Activated CD4-positive, alpha-beta T cell treated with anti-CD3 and anti-CD28 coated beads for 1 hour (primary cell): ENCODE measurements at regions not wholly inside any gene's neighbourhood (a gene's known extent, or its start where the extent isn't known, plus 50 kb on each side); places are given as distances from the start of the nearest gene placed in this dataset.
"Not testable (repeated sequence)": the region's sequence is repeated elsewhere in the genome, so short reads cannot be mapped to it uniquely, and the experiment has no call there.

ENCODE experiments used
- DNase-seq: peaks from one replicate; pipeline ENCODE4 v3.0.0-alpha.2; 2020

DNA sequence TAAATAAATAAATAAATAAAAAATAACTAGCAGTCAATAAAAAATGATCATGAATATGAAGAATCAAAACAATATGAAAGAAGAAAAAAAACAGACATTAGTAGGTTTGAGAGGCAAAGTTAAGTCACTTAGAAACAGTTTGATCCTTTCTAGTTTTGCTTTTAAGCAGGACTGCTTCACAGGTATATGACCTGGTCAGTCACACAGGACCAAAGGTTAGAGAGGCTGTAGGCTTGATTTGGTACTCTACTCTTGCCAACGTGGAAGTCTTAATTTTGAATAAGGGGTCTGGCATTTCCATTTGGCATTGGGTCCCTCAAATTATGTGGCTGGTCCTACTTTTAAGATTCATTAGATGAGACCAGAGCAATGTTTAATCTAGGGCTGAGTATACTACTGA, 441.7 kb upstream of the NECTIN3 start:
- DNase-seq: no peak

DNA sequence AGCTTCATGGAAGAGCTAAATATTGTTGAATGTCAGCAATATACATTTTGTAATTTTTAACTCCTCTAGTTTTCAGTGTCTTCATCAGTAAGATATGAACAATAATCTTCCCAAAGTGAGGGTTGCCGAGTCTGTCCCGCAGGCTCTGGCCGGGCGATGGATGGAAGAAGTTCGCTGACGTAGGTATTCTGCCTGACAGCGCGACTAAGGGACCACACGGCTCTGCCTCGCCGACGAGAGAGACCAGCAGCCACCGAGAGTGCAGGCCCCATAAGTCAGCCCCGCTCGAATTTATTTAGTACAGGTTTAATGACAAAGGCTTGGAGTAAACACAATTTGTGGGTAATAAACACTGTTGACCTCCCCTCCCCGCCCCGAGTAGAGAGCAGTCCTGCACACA, 427.4 kb upstream of the NECTIN3 start:
- DNase-seq: no peak

DNA sequence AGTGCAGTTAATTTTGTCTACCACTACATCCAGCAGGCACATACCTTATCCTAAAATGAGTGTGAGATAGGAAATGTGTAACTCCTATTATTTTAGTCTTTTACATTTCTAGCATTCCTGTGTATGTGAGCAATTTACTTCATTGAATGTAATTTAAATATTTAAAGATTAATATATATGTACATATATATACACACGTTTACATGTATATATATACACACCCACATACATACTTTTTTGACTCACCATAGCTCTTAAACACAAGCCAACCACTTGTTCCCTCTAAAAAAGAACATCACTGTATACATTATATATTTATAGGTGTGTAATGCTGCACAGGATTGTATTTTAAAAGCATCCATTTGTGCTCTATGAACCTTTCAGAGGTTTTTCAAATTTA, 425.6 kb upstream of the NECTIN3 start:
- no peak for DNase-seq

DNA sequence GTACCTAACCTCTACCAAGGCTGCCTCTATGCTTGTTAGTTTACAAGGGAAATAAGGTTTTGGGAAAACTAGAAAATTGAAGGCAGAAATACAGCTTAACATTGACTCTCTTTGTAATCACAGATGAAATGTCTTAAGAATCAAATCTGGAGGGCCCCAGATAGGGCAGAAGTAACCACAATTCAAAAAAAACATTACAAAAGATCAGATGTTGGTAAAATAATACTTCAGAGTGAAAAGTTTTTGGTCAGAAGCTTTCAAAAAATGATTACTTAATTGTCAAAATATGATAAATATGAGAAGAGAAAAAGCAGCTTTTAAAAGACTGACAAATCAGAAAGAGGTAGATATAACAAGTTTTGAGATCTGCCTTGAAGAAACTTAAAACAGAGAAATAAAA, 425.1 kb upstream of the NECTIN3 start:
- no peak for DNase-seq

DNA sequence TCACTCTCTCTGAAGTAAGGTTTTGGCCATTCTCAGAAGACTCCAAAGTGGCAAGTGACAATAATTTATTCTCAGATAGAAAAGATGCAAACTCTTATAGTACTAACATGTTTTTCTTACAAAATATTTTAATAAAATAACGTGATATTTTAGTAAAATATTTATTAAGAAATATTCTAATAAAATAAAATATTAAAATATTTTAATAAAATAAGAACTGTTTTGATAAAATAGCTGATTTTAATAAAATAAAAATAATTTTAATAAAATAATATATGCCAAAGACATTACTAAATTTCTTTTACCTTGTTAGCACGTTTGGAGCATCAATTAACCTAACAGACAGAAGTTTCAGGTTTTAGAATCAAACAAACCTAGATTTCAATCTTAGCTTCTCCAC, 424.0 kb upstream of the NECTIN3 start:
- DNase-seq: no peak

DNA sequence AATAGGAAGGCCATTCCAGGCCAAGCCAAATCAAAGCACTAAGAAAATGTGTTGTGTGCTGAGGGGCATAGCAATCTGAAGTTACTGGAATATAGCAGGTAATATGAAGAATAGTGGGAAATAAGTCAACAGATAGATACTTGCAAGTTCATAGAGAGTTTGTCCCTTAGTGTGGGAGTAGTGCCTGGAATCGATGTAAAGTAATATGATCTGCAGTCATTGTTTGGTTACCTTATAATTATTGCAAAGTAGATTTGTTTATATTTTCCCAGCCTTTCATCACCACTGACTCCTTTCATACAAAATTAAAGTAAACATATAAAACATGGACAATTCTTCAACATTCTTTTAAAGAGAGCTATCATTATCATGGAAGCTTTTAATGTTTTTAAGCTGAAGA, 420.9 kb upstream of the NECTIN3 start:
- no peak for DNase-seq

DNA sequence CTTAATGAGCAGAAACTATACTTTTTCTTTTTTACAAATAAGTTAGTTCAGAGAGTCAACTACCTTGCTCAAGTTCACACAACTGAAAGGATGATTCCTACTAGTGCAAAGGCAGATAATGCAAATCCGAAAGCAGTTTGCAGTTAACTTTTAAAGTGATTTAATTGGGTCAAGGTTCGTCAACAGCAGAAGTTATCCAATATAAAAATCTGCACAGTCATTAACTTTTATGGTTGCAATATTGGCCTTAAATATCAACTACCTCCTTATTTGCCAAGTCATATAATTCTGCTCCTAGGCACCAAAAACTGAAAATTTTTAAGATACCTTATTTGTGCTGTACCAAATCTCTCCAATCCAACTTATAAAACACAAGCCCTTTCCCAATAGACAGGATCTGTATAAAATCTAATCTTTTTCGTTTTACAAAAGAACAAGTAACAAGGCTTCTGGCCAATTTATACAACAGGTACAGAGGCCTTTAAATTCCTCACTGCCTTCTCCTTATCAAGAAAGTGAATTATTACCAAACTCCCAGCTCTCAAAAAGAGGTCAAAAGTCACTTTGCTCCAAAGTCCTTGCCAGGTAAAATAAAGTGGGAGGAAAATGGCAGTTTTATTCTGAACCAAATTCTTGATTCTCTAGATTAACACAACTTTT, 416.6 kb upstream of the NECTIN3 start:
- DNase-seq: no peak

DNA sequence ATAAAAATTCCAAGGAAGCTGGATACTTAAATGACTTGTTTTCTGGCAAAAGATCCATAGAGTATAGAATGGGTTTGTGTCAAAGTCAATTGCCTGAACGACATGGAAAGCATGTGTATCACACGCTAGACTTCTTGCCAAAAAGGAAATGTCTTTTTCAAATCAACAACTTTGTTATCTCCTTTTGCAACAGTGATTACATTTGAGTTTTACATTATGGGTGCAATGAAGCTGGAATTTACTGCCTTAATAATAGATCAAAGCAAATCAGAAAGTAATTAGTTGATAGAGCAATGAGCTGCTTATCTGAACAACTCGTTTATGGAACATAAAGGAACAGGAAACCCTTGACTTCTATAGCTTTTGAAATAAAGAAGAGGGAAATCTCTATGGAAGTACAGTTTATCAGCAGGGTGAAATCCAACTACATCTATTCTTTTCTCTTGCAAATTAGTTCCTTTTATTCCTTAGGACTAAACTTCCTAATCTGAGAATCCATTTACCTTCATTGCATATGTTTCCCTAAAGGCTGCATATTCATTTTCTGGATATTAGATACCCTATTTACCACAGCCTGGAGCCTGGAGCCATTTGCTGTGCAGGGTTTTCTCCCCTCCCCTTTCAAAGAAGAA, 415.1 kb upstream of the NECTIN3 start:
- no peak for DNase-seq

DNA sequence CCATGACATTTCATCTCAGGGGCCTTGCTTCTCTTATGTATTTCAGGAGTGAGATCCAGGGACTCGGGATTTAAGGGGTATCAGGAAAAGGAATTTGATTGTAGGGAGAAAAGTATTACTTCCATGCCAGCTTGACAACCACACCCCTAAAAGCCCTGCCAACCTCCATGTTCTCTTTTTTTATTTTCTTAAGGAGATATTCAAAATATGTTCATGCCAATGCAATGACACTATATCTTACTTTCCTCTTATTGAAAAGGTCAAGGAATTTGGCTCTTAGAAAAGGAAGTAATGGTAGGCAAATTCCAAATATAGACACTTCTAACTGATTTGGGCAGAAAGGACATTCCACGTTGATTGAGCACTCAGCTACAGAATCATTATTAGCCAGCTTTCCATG, 407.5 kb upstream of the NECTIN3 start:
- DNase-seq: no peak

DNA sequence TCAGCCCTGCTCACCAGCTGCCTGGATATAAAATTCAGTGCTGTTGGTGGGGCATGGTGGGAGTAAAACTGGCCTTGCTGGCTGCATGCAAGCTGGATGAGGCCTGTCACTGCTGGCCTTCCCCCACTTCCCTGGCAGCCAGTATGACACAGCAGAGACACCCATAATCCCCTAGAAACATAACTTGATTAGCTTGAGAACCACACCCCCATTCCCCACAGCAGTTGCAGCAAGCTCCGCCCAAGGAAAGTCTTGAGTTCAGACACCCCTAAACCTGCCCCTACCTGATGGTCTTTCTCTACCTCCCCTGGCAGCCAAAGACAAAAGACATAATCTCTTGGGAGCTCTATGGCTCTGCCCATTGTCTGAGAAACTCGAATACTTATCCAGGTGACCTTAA, 405.1 kb upstream of the NECTIN3 start:
- no peak for DNase-seq

DNA sequence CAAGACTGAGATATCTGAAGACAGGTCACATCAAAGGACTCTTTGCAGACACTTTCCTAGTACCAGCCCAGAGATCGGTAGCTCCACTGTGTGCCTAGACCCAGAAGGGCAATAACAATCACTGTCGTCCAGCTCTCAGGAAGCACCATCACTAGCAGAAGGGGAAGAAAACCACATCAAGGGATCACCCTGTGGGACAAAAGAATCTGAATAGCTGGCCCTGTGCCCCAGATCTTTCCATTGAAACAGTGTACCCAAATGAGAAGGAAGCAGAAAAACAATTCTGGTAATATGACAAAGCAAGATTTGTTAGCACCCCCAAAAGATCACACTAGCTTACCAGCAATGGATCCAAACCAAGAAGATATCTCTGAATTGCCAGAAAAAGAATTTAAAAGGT, 404.4 kb upstream of the NECTIN3 start:
- no peak for DNase-seq

DNA sequence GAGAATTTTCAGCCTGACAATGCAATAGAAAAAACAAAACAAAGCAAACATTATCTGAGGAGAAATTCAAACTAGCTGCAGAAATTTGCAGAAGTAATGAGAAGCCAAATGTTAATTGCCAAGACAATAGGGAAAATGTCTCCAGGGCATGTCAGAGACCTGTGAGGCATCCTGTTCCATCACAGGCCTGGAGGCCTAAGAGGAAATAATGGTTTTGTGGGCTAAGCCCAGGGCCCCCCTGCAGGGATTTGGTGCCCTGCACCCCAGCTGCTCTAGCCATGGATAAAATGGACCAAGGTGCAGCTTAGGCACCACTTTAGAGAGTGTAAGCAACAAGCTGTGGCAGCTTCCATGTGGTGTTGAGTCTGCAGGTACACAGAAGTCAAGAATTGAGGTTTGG, 401.2 kb upstream of the NECTIN3 start:
- no peak for DNase-seq

DNA sequence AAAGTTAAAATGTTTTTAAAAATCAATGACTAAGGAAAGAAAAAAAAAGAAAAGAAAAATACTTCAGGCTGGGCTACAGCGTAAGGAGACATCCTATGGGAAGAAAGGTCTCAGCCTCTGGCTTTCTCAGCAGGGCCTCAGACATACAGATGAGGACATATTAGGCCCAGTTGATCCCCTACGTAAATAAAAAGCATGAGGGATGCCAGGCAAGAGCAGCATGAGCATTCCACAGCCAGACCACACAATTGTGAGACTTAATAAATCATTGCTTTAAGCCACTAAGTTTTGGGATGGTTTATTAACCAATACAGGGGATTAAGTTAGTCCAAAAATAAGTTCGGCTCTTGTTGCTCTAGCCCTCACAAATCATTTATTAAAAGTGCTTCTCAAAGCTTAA, 394.1 kb upstream of the NECTIN3 start:
- no peak for DNase-seq

DNA sequence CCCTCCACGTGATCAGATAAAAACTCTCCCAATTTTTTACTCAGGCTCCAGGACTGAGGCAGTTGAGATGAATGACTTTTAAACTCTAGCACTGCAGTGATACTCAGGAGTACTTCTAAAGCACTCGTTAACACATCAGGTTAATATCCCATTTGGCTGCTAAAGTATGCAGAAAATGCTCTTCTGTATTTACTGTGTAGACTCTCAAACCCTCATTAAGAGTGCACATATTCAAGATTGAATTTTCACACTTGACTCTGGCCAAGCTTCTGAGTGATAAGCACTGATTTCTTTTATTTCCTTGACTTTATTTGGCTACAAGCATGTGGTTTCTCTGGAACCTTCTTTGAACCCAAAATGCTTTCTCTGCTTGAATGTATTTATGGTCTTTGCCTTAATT, 392.3 kb upstream of the NECTIN3 start:
- no peak for DNase-seq

DNA sequence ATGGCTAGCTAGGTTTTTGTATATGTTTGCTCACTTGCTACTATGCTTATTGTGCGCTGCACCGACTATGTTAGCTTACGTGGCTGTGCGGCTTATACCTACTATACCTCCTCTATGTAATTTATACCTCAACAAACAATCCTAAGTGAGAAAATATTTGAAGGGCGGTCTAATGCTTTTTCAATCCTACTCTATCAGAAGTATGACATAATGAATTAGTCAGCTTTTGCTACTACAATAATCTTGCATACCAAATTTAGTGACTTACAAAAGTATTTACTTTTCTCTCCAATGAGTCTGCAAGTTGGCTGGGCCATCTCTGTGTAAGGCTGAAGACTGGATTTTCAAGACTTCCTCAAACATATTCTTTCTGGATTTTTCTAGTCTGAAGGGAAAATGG, 391.2 kb upstream of the NECTIN3 start:
- DNase-seq: no peak

DNA sequence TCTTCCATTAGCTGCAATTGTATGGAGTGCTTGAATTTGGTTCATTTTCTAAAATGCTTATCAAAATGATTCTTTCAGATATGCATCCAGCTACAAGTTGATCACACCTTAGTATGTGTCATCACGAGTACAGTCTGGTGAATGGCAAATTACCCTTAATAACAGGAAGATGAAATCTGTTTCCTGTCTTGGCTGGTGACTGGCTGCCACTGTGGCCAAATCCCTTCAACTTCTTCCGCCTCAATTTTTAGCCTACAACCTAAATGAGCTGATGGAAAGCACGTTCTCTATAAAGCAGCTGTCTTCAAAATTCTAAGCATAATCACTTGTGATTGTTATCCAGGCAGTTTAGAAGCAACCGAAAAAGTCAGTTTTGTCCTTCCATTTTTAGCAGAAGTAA, 387.1 kb upstream of the NECTIN3 start:
- DNase-seq: no peak

DNA sequence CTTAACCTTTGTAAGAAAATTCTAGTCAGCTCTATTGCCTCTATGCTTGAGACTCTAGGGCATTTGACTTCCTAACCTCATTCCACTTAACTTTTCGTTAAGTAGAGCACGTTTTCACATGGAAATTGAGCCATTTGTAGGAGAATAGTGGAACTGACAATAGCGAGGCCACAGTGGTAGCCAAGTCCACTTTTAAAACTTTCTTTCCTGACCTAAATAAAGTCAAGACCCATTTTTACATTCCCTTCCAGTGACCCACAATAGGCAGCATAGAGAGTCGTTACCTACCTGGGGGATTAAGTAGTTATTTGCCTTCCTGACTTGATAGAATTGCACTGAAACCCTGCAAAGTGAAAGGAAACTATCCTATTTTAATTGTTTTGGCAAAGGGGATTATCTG, 386.0 kb upstream of the NECTIN3 start:
- DNase-seq: no peak

DNA sequence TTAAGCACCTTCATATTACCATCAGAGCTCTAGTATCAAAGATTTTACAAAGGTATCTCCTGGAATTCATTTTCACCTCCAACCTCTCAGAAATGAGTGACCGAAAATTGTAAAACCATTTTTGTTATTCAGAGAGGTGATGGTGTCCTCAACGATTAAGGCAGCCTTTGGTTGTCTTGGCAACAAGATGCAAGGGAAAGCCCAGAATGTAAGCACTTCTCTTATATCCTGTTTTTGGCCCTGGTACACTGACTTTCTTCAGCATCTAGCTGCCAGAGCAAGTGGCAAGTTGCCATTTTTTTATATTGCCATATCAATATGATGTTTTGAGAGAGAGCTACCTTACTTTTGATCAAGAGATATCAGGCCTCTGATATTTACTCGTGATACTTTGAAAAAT, 384.9 kb upstream of the NECTIN3 start:
- DNase-seq: no peak

DNA sequence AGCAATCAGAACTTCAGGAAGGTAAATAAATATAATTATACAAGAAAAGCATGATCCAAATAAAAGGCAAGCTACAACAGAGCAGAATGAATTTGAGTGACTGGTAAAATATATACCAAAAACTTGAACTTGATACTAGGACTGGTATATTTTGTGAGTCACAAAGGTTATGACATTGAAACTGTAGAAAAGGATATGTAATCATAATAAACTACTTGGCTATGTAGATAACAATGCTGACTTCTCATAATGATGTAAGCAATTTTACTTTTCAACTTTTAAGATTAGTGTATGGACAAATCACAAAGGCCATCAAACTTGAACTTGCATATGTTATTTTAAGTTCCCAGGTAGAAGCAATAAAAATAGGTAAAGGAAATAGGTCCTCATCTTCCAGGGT, 384.5 kb upstream of the NECTIN3 start:
- no peak for DNase-seq

DNA sequence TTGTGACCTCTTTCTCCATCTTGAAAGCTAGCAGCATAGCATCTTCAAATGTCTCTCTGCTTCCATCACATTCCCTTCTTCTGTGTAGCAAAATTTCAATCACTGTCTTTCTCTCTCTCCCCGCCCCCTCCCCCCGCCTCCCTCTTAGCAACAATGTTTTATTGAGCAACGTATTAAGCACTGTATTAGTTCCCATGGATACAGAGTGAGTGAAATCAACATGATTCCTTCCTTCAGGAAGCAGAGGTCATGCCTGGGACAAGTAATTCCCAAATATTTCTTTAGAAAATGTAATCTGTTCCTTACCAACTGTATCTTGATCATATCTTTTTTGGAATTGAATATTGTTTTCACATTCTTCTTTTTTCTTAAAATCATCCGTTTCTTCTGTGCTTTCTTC, 373.7 kb upstream of the NECTIN3 start:
- no peak for DNase-seq

DNA sequence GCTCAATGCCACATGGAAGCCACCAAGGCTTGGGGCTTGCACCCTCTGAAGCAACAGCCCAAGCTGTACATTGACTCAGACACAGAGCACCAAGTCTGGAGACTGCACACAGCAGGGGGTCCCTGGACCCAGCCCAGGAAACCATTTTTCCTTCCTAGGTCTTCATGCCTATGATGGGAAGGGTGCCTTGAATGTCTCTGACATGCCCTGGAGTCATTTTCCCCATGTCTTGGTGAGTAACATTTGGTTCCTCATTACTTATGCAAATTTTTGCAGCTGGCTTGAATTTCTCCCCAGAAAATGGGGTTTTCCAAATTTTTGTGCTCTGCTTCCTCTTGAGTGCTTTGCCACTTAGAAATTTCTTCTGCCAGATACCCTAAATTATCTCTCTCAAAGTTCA, 367.3 kb upstream of the NECTIN3 start:
- DNase-seq: not testable (repeated sequence)

DNA sequence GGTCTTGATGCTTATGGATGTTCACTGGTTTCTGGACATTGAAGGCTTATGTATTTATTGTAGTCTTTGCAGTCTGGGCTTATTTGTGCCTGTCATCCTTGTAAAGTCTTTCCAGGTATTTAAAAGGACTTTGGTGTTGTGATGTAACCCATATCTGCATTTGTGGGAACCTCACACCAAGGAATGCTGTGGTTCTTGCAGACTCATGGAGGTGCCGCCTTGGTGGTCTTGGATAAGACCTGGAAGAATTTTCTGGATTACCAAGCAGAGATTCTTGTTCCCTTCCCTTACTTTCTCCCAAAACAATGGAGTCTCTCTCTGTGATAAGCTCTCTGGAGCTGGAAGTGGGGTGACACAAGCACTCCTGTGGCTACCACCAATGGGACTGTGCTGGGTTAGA, 363.5 kb upstream of the NECTIN3 start:
- DNase-seq: no peak

DNA sequence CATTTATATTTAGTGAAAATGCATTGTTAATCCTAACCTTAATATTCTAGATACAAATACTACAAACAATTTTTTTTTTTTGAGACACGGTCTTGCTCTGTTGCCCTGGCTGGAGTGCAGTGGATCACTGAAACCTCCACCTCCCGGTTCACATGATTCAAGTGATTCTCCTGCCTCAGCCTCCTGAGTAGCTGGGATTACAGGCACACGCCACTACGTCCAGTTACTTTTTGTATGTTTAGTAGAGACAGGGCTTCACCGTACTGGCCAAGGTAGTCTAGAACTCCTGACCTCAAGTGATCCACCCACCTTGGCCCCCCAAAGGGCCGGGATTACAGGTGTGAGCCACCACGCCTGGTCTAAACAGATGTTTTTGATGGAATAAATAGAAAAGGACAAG, 361.5 kb upstream of the NECTIN3 start:
- DNase-seq: no peak

DNA sequence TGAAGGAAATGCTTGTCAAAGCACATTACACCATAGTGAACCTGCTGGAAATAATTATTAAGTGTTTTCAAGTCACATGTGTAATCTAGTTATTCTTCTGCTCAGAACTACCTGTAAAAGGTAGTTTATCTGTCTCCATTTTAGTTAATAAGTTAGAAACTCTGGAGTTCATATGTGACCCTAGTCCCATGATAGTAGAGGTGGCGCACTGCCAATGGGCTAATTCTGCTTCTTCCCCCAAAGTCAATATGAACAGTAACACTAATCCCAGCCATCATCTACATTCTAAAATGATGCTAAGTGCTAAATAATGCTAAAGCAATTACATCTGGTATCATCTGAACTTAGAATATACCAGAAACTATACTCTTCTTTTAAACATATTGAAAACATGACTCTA, 361.0 kb upstream of the NECTIN3 start:
- DNase-seq: no peak

DNA sequence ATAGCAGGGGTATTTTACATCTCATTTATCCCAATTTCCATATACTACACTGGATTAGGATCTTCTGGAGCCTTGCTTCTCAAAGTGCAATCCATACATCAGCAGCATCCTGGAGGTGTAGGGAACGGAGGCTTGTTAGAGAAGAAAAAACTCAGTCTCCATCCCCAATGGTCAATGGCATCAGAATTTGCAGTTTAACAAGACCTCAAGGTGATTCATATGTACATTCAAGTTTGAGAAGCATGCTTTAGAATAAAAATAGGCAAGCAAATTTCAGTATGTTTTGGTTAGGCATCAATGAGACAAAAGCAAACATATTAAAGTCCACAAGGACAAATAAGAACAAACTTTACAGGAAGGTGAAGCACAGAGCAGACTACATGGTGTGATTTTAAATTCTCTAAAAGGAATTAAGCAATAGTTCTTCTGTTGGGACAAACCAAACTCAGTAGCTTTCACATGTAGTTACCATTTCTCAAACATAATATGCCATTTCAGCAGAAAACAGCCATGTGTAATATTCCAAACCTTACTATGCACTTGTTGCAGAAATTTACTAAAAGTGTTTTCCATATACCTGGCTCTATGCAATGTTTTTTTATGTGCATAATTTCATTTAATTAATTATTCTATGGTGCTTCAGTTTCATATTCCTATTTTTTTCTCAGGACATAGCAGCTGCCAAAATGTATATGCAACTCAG, 360.3 kb upstream of the NECTIN3 start:
- DNase-seq: no peak
